ENCODE measurements at regions not wholly inside any gene's neighbourhood (a gene's known extent, or its start where the extent isn't known, plus 50 kb on each side); places are given as distances from the start of the nearest gene placed in this dataset.
"Not testable (repeated sequence)": the region's sequence is repeated elsewhere in the genome, so short reads cannot be mapped to it uniquely, and the experiment has no call there.

DNA sequence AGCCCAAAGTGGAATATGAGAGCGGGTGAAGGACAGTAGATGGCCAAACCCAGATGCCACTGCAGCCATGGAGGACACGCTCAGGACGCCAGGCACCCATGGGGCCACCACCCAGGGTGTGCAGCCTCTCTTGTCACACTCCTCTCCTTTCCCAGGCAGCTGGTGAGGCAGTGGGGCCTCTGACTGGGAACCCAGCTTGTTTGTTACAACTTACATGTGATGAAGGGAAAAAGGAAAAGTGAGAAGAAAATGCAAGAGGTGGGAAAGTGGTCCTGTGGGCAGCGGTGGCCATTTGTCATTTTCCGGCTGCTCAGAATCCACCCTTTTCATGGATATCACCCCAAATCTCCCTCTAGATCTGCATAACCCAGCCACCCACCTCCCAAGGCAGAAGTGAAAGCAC, 62.7 kb upstream of the UNC5A start:
- DNase-seq = no peak

DNA sequence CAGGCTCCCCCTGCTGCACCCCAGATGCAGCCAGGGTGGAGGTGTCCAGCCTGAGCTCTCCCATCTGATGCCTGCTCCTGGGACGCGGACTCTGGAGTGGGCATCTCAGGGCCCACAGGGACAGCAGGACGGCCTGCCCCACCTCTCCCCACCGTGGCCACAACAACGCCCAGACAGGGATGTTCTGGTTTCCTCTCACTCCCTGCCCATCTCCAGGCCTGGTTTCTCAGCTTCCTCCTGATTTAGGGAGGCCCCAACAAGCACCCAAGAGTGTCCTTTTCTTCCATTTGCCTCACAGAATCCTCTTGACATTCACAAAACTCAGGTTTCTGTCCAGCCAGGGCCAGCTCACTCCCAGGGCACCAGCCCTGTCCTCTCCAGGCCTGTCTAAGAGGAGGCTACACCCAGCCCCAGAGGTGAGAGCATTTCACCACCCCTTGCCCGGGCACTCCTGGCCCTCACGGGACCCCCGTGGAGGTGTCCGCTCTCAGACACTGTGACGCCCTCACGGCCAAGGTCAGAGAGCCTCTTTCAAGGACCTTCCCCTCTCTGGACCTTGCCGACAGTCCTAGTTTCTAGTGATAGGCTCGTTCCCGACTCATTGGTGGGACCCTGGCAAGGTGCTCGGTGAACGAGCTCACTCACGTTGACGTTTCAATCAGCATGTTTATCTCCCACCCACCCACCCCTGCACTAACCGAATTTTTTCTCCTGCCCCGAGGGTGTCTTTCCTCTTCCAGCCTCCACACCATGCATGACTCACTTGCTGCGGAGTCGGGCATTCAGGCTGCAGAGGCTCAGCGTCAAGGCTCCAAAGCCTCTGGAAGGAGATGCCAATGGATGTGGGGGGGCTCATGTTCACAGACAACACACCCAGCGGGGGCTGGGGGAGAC, 62.0 kb upstream of the UNC5A start:
- no peak for DNase-seq

DNA sequence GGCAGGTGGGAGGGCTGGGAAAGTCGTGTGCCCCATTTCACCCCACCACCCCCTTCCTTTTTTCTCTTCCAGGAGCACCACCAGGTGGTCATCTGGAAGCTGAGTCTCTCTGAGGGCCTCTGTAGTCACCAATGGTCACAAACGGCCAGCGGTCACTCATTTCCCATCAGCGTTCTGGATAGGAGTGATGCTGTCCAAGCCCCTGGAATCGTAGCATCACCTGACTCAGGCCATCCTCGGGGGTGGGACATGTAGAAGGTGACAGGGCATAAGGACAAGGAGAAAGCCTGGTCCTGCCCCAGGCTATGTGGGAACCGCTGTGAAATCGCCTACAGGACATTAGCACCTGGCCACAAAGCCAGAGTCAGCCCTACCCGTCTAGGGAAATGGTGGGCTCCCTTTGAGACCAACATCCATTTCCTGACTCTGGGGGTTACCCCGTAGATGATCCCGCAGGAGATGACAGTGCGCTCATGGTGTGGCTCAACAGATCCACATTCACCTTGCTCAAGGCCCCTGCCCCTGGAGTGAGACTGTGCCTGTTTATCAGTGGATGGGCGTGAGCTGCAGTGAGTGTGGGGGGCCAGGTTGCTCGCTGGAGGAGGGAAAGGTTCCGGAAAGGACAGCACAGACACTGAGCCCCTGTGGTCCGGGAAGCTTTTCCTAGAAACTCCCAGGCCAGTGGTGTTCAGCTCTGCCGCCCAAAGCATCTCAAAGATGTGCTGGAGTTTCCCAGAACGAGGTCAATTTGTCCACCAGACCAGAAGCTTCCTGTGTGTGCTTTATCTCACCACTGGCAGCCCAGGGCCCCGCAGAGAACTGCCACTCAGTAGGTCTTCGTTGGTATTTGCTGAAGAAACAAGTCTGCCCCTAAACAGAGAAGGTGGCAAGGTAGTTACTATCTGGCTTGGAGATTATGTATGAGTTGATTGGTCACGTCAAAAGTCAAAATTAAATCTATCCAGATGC, 61.1 kb upstream of the UNC5A start:
- no peak for DNase-seq

DNA sequence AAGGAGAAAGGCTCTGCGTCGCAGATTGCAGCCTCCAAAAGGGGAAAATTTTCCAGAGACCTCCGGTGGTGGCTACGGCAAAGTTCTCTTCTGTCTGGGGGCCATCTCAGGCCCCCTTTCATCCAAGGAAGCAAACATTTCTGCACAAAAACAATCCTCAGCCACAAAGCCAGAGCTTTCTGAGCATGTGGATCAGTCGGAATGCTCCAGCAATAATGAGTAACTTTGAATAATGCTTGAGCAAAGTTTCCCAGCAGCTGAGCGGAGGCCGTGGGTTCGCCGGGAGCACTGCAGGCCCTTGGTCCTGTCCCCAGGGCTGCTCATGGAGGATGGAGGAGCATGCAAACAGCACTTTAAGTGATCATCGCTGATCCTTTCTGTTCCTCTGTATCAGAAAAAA, 60.2 kb upstream of the UNC5A start:
- no peak for DNase-seq

DNA sequence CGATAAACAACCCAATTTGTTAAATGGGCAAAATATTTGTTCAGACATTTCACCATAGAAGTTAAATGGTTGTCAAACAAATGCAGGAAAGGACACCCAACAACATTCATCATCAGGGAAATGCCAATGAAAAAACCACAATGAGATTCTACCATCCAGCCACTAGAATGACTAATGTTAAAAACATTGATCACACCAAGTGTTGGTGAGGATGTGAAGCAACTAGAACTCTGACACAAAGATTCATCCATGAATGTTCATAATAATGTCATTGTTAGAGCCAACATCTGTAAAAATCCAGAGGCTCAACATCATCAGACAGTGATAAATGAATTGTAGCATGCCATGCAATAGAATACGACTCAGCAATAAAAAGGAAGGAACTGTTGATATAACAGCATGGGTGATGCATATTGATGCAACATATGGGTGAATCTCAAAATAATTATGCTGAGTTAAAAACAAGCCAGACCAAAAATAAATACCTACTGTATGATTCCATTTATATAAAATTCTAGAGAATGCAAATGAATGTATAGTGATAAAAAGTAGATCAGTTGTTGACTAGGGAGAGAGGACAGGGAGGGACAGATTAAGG, 55.9 kb upstream of the UNC5A start:
- no peak for DNase-seq

DNA sequence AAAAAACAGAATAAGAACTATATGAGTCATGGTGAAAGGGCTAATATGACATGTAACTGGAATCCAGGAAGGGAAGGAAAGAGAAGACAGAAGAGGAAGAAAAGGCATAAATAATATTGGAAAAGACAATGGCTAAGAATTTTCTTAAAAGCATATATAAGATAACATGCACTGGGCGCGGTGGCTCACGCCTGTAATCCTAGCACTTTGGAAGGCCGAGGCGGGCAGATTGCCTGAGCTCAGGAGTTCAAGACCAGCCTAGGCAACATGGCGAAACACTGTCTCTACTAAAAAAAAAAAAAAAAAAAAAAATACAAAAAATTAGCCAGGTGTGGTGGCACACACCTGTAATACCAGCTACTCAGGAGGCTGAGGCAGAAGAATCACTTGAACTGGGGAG, 54.8 kb upstream of the UNC5A start:
- not testable (repeated sequence) for DNase-seq

DNA sequence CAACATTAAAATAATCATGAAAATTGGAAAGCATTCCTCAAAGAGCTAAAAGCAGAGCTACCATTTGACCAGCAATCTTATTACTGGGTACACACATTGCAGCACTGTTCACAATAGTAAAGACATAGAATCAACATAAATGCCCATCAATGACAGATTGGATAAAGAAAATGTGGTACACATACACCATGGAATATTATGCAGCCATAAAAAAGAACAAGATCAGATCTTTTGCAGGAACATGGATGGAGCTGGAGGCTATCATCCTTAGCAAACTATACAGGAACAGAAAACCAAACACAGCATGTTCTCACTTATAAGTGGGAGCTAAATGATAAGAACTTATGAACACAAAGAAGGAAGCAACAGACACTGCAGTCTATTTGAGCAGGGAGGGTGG, 52.8 kb upstream of the UNC5A start:
- not testable (repeated sequence) for DNase-seq
